HL-60 (cell line): ENCODE measurements at regions not wholly inside any gene's neighbourhood (a gene's known extent, or its start where the extent isn't known, plus 50 kb on each side); places are given as distances from the start of the nearest gene placed in this dataset.

ENCODE experiments used
- CTCF ChIP-seq: IDR thresholded peaks from one replicate; pipeline ENCODE4 v1.5.1; 2011; ENCODE audit warnings: low read length, control low read depth, inconsistent platforms; ENCODE audit not compliant: insufficient read depth
- GABPA ChIP-seq: IDR thresholded peaks from 2 replicates; pipeline ENCODE4 v1.6.1; 2012; ENCODE audit warnings: low read depth
- POLR2AphosphoS5 ChIP-seq: IDR thresholded peaks from 2 replicates; pipeline ENCODE4 v1.6.1; 2012; ENCODE audit warnings: low read depth
- SPI1 ChIP-seq: IDR thresholded peaks from 2 replicates; pipeline ENCODE4 v1.6.1; 2012; ENCODE audit warnings: low read depth, mild to moderate bottlenecking, borderline replicate concordance

GRCh38 chr3:73695841-73696240, 71.1 kb upstream of the PDZRN3 start:
- TF ChIP-seq CTCF (no peak), GABPA (no peak), SPI1 (no peak), POLR2AphosphoS5 (no peak)
